HFF-Myc (cell line): ENCODE measurements at regions not wholly inside any gene's neighbourhood (a gene's known extent, or its start where the extent isn't known, plus 50 kb on each side); places are given as distances from the start of the nearest gene placed in this dataset.

Source experiments
- DNase-seq: peaks from one replicate; pipeline ENCODE4 v3.0.0-alpha.2; 2011; ENCODE audit warnings: low read depth; ENCODE audit errors: extremely low read depth
- H3K4me3 ChIP-seq: replicated peaks from 2 replicates; pipeline ENCODE4 v1.5.1; 2011; ENCODE audit warnings: low read depth, mild to moderate bottlenecking, control low read depth, low read length
- TF ChIP-seq, protein P1 (sequence below): IDR thresholded peaks from 2 replicates; pipeline ENCODE4 v1.5.1; 2012; ENCODE audit warnings: mild to moderate bottlenecking, low read depth, low read length, control low read depth; ENCODE audit errors: missing control alignments

GRCh38 chr1:185534801-185535200 is 199.4 kb upstream of the HMCN1 start:
- H3K4me3 ChIP-seq = no peak overlapping the region
- TF ChIP-seq, protein P1, sequence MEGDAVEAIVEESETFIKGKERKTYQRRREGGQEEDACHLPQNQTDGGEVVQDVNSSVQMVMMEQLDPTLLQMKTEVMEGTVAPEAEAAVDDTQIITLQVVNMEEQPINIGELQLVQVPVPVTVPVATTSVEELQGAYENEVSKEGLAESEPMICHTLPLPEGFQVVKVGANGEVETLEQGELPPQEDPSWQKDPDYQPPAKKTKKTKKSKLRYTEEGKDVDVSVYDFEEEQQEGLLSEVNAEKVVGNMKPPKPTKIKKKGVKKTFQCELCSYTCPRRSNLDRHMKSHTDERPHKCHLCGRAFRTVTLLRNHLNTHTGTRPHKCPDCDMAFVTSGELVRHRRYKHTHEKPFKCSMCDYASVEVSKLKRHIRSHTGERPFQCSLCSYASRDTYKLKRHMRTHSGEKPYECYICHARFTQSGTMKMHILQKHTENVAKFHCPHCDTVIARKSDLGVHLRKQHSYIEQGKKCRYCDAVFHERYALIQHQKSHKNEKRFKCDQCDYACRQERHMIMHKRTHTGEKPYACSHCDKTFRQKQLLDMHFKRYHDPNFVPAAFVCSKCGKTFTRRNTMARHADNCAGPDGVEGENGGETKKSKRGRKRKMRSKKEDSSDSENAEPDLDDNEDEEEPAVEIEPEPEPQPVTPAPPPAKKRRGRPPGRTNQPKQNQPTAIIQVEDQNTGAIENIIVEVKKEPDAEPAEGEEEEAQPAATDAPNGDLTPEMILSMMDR = no peak
- DNase-seq = no peak

DNA sequence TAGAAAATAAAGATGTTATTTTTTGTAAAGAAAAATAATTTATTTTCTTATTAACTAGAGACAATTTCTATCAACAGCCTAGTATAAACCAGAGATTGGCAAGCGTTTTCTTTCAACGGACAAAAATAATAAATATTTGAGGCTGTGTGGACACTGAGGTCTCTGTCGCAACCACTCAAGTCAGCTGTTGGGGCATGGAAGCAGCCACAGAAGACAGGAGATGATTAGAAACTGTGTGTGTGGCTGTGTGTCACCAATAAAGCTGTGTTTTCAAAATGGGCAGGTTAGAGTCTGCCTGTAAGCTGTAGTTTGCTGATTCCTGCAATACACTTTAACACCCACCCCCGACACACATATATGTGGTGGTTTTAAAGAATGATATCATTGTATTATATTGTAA is 200.6 kb upstream of the HMCN1 start:
- DNase-seq = no peak
- no peak overlapping the region for H3K4me3 ChIP-seq
- TF ChIP-seq, protein P1 = no peak

DNA sequence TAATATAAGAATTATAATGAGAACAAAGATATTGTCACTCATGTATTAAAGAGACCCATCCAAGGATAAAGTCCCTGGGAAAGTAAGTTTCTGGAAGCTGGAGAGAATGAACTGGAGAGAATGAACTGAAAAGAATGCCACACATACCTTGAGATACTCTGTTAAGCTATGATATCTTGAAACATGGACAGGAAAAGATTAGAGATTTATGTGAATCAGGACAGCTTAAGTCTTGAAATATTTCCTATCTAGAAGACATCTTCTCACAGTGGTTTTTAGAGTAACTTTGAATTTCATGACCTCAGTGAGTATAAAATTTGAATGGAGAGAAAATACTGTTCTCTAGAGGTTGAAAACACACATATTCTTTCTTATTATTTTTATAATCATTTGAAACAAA is 201.3 kb upstream of the HMCN1 start:
- no peak overlapping the region for H3K4me3 ChIP-seq
- no peak for DNase-seq
- TF ChIP-seq, protein P1 = no peak

- H3K4me3 ChIP-seq = no peak overlapping the region
- no peak for DNase-seq
- TF ChIP-seq, protein P1 = no peak
Measured at GRCh38 chr1:185531838-185532237, 202.4 kb upstream of the HMCN1 start.

DNA sequence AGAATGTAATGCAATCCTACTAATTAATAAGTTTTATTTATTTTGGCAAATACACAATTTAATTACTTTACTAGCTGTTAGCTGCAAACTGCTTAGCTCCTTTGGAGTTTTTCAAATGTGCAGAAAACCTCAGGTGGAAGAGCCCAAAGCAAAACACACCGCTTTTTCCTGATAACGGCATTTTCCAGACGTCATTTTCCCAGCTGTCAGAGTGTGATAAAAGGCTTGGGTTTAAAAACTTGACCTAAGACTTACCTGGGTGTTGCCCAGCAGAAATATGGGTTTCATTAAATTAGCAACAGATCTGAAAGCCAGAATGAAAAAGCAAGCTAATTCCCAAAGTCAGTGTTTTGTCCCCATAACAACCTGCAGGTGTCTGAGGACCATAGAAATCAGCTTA is 204.0 kb upstream of the HMCN1 start:
- no peak for DNase-seq
- TF ChIP-seq, protein P1 = no peak
- H3K4me3 ChIP-seq = no peak overlapping the region

DNA sequence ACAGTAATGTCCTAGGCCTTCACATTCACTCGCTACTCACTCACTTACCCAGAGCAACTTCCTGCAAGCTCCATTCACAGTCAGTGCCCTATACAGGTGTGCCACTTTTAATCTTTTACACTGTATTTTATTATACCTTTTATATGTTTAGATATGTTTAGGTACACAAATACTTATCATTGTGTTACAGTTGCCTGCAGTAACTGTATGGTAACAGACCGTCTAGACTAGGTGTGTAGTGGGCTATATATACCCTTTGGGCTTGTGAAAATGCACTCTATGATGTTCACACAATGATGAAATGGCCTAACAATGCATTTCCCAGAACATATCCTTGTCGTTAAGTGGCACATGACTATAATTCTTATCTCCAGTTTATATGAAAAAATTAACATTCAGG is 204.5 kb upstream of the HMCN1 start:
- no peak overlapping the region for H3K4me3 ChIP-seq
- no peak for DNase-seq
- TF ChIP-seq, protein P1 = no peak

DNA sequence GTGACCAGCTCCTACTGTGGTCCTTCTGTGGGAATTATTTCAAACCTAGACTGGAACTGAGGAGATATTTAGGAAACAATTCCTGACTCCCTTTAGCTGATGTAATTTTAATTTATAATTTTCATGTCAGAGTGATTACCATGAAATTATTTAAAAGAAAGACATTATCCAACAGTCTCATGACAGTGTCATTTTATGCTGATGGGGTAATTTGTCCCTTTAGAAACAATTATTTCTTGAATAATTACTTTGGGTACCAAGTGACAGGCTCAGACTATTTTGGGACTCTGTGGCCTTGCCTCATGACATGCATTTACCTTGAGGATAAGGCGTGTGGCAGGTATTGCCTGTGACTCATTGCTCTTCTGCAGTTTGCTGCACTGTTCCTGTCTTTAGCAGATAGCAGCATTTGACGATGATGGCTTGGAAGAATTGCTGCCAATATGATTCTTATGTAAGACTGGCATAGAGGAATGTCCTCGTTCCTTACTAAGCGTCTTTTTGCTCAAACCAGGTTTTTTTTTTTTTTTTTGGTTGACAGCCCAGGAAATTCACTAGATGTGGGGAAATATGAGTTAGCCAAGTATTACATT is 206.0 kb upstream of the HMCN1 start:
- TF ChIP-seq, protein P1 = no peak

More for the DNA sequence above, 206.0 kb upstream of the HMCN1 start:
- H3K4me3 ChIP-seq = no peak overlapping the region
- no peak for DNase-seq
